Tibial artery (tissue), 4 donors: ENCODE measurements at regions not wholly inside any gene's neighbourhood (a gene's known extent, or its start where the extent isn't known, plus 50 kb on each side); places are given as distances from the start of the nearest gene placed in this dataset.
"Not testable (repeated sequence)": the region's sequence is repeated elsewhere in the genome, so short reads cannot be mapped to it uniquely, and the experiment has no call there.

Experiments
- DNase-seq, 2 donors: peaks; one replicate each; pipeline ENCODE4 v3.0.0-alpha.2; 2019
- H3K27ac ChIP-seq, 2 donors: fragments of 200-600 bp; sonication (generic) in 1 of 2; 1 replicate in 1 of 2; 2 replicates in 1 of 2; pipeline ENCODE4 v1.5.1; 2018 to 2019; ENCODE audit warnings: mild to moderate bottlenecking in 1 of 2
- H3K27me3 ChIP-seq, 2 donors: fragments of 200-600 bp; sonication (generic) in 1 of 2; one replicate each; pipeline versions ENCODE4 v1.5.1 to v1.6.0; 2016 to 2019
- H3K36me3 ChIP-seq, 3 donors: fragments of 200-600 bp; sonication (generic) in 2 of 3; one replicate each; pipeline ENCODE4 v1.5.1; 2016 to 2019; ENCODE audit warnings: mild to moderate bottlenecking in 2 of 3
- H3K4me1 ChIP-seq, 4 donors: fragments of 200-600 bp; sonication (generic) in 2 of 4; 1 replicate in 3 of 4; 2 replicates in 1 of 4; pipeline ENCODE4 v1.5.1; 2016 to 2019
- H3K4me3 ChIP-seq, 2 donors: fragments of 200-600 bp; sonication (generic) in 1 of 2; 1 replicate in 1 of 2; 2 replicates in 1 of 2; pipeline ENCODE4 v1.5.1; 2018 to 2019; ENCODE audit warnings: mild to moderate bottlenecking in 2 of 2
- H3K9me3 ChIP-seq, 3 donors: fragments of 200-600 bp; sonication (generic) in 1 of 3; one replicate each; pipeline ENCODE4 v1.5.1; 2016 to 2019
- intact Hi-C: fragments of 100-400 bp; cut with DNase I; formaldehyde crosslinking; loops from one replicate; pipeline ENCODE4 v1.15.0; 2023; ENCODE audit warnings: low total_unique reads
- TF ChIP-seq, protein P1 (sequence below), 2 experiments: fragments of 200-600 bp in 1 of 2; fragments of 450-650 bp in 1 of 2; IDR thresholded peaks; one replicate each; pipeline ENCODE4 v1.5.1; 2017 to 2019; ENCODE audit warnings: antibody characterized with exemption in 2 of 2, mild to moderate bottlenecking in 1 of 2, moderate library complexity in 1 of 2

DNA sequence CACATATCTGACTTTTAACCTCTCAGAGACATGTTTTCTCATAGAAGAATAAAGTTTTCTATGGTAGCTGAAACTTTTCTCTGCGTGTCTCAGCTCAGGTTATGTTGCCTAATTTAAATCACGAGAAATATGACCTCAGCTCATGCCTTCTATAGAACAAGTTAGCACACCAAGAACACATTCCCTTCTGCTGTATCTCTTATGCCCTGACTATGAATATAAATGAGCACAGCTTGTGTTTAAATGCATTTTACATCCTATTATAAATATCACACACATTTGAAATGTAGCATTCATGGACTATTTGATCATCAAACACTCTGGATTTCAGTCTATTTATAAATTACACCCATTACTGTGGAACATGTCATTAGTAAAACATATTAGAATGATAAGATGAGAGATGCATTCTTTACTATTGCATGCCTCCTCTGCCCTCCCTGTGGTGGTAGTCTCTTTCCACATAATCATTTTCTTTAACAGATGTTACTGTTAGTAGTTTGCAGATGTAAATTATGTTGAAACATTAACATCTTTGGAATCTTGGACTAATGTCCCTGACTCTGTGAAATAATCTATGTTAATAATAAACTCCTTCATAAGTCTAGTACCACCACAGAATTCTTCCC lies 2044.9 kb upstream of the PCDH20 start:
- no peak for DNase-seq
- Histone ChIP-seq H3K9me3 (peaks cover 0 to 6% (median 0%) of the 10 kb centered on the region in 3 donors), H3K27ac (no peak overlapping the region), H3K27me3 (no peaks in the 10 kb centered on the region), H3K4me3 (no peak overlapping the region), H3K36me3 (no peaks in the 10 kb centered on the region), H3K4me1 (no peaks in the 10 kb centered on the region)
- TF ChIP-seq, protein P1, sequence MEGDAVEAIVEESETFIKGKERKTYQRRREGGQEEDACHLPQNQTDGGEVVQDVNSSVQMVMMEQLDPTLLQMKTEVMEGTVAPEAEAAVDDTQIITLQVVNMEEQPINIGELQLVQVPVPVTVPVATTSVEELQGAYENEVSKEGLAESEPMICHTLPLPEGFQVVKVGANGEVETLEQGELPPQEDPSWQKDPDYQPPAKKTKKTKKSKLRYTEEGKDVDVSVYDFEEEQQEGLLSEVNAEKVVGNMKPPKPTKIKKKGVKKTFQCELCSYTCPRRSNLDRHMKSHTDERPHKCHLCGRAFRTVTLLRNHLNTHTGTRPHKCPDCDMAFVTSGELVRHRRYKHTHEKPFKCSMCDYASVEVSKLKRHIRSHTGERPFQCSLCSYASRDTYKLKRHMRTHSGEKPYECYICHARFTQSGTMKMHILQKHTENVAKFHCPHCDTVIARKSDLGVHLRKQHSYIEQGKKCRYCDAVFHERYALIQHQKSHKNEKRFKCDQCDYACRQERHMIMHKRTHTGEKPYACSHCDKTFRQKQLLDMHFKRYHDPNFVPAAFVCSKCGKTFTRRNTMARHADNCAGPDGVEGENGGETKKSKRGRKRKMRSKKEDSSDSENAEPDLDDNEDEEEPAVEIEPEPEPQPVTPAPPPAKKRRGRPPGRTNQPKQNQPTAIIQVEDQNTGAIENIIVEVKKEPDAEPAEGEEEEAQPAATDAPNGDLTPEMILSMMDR (IDR thresholded peaks at IDR 0.05), result no peak
- intact Hi-C loops, result no loop called here

GRCh38 chr13:63457186-63457585 lies 2041.5 kb upstream of the PCDH20 start:
- no peak overlapping the region for H3K4me3 ChIP-seq
- no peaks in the 10 kb centered on the region for H3K4me1 ChIP-seq
- no peaks in the 10 kb centered on the region for H3K27me3 ChIP-seq
- TF ChIP-seq, protein P1 (IDR thresholded peaks at IDR 0.05), result no peak
- H3K36me3 ChIP-seq, result no peaks in the 10 kb centered on the region
- H3K9me3 ChIP-seq, result no peaks in the 10 kb centered on the region
- DNase-seq, result no peak
- no peak overlapping the region for H3K27ac ChIP-seq
- intact Hi-C loops, result no loop called here

DNA sequence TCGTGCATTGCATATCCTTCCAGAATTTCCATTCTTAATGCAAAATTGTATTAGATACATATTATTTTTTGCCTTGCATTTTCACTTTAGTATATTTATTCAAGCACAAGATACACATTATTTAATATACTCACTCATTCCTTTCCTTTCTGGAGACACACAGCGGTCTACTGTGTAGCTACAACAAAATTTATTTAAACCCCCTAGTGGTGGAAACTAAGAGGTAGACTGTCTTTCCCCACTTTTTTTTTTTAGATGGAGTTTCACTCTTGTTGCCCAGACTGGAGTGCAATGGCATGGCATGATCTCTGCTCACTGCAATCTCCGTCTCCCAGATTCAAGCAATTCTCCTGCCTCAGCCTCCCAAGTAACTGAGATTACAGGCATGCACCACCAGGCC lies 2040.3 kb upstream of the PCDH20 start:
- intact Hi-C loops, result no loop called here
- H3K4me3 ChIP-seq, result no peak overlapping the region
- no peak overlapping the region for H3K27ac ChIP-seq
- TF ChIP-seq, protein P1 (IDR thresholded peaks at IDR 0.05), result no peak
- no peaks in the 10 kb centered on the region for H3K36me3 ChIP-seq
- H3K4me1 ChIP-seq, result no peaks in the 10 kb centered on the region
- DNase-seq, result no peak
- no peaks in the 10 kb centered on the region for H3K27me3 ChIP-seq
- no peaks in the 10 kb centered on the region for H3K9me3 ChIP-seq

- no peak for DNase-seq
- Histone ChIP-seq H3K27me3 (no peaks in the 10 kb centered on the region), H3K4me1 (no peaks in the 10 kb centered on the region), H3K27ac (no peak overlapping the region), H3K4me3 (no peak overlapping the region), H3K36me3 (no peaks in the 10 kb centered on the region), H3K9me3 (no peaks in the 10 kb centered on the region)
- TF ChIP-seq, protein P1 (IDR thresholded peaks at IDR 0.05), result no peak
- intact Hi-C loops, result no loop called here
Observed at GRCh38 chr13:63449550-63449949, 2033.9 kb upstream of the PCDH20 start.

DNA sequence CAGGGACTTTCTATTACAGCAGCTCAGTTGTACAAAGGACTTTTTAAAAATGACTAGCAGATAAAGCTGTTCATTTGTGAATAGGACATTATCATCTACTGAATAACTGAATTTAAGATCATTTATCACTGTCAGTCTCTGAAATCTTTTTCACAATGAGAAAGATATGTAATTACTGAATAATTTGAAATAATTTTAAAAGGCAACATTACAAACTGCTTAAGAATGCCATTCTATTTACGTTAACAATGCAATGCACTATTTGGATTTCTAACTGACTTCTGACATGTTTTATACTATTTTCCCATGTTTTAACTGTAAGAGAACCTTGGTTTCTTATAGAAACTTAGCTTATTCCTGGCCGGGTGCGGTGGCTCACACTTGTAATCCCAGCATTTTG lies 2033.0 kb upstream of the PCDH20 start:
- Histone ChIP-seq H3K36me3 (no peaks in the 10 kb centered on the region), H3K27ac (no peak overlapping the region), H3K9me3 (no peaks in the 10 kb centered on the region), H3K27me3 (no peaks in the 10 kb centered on the region), H3K4me1 (no peaks in the 10 kb centered on the region), H3K4me3 (no peak overlapping the region)
- intact Hi-C loops, result no loop called here
- TF ChIP-seq, protein P1 (IDR thresholded peaks at IDR 0.05), result no peak
- no peak for DNase-seq

DNA sequence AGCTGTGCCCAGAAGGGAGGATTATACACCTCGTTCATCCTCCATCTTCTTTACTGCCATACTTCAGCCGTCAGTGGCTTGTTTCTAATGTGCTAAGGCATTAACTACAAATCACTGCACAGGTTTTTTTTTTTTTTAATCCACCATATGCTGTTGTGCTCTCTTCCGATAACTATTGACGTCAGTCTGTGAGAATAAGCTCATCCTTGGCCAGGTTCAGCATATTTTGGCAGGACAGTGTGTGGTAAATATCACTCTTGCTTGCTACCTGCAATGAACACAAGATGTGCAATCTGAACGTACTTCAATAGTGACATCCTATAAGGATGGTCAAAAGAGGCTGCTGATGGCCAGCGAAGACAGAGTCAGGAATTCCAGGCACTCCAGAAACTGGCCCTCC lies 2030.7 kb upstream of the PCDH20 start:
- Histone ChIP-seq H3K27ac (no peak overlapping the region), H3K9me3 (no peaks in the 10 kb centered on the region), H3K4me1 (no peaks in the 10 kb centered on the region), H3K4me3 (no peak overlapping the region), H3K27me3 (no peaks in the 10 kb centered on the region), H3K36me3 (no peaks in the 10 kb centered on the region)
- DNase-seq, result no peak
- TF ChIP-seq, protein P1 (IDR thresholded peaks at IDR 0.05), result no peak
- intact Hi-C loops, result no loop called here

DNA sequence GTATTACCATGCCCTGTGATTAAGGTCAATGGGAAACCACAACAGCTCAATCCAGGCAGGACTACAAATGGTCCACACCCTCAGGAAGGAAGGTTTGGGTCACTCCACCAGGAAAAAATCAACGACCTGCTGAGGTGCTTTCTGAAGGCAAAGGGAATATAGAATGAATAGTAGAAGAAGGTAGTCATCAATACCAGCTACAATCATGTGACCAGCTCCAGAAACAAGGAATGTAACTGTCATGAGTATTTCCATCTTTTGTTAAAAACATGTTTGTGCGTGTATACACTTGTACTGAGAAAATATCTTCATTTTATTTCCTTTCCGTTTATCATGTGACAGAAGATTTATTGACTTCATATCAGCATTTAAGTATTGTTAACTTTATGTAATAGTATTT lies 2028.6 kb upstream of the PCDH20 start:
- intact Hi-C loops, H3K4me1 ChIP-seq, H3K4me3 ChIP-seq, H3K27me3 ChIP-seq, H3K36me3 ChIP-seq, DNase-seq, H3K27ac ChIP-seq, H3K9me3 ChIP-seq: not testable (repeated sequence)
